Testis (tissue), 2 donors: ENCODE measurements at regions not wholly inside any gene's neighbourhood (a gene's known extent, or its start where the extent isn't known, plus 50 kb on each side); places are given as distances from the start of the nearest gene placed in this dataset.
A peak's percentile ranks its signal among the peaks of the same experiment; 100 is the strongest.
"Not testable (repeated sequence)": the region's sequence is repeated elsewhere in the genome, so short reads cannot be mapped to it uniquely, and the experiment has no call there.

Experiments used
- DNase-seq: peaks from one replicate; pipeline ENCODE4 v3.0.0-alpha.2; 2019
- H3K27ac ChIP-seq, 2 donors: fragments of 200-600 bp; sonication (generic); one replicate each; pipeline ENCODE4 v1.5.1; 2019
- H3K27me3 ChIP-seq: fragments of 200-600 bp; sonication (generic); one replicate; pipeline ENCODE4 v1.5.1; 2019
- H3K36me3 ChIP-seq: fragments of 200-600 bp; sonication (generic); one replicate; pipeline ENCODE4 v1.5.1; 2017; ENCODE audit warnings: low read depth; ENCODE audit errors: missing control alignments
- H3K4me1 ChIP-seq: fragments of 200-600 bp; sonication (generic); one replicate; pipeline ENCODE4 v1.5.1; 2019
- H3K4me3 ChIP-seq, 2 donors: fragments of 200-600 bp; sonication (generic); one replicate each; pipeline ENCODE4 v1.5.1; 2017 to 2019
- H3K9me3 ChIP-seq: fragments of 200-600 bp; sonication (generic); one replicate; pipeline ENCODE4 v1.5.1; 2017
- CTCF ChIP-seq, 3 experiments: fragments of 450-650 bp in 2 of 3; fragments of 200-600 bp in 1 of 3; sonication (generic) in 1 of 3; IDR thresholded peaks; one replicate each; pipeline ENCODE4 v1.5.1; 2016 to 2019; ENCODE audit warnings: antibody characterized with exemption in 3 of 3, mild to moderate bottlenecking in 2 of 3, moderate library complexity in 1 of 3
- POLR2A ChIP-seq: fragments of 450-650 bp; IDR thresholded peaks from one replicate; pipeline ENCODE4 v1.6.1; 2017; ENCODE audit warnings: antibody characterized with exemption, mild to moderate bottlenecking, moderate library complexity
- WGBS, 2 donors: methylation state at CpG; one replicate each; pipeline ENCODE4 v1.1.5; 2018; 5-methylcytosine and 5-hydroxymethylcytosine counted together
- intact Hi-C: fragments of 100-400 bp; cut with DNase I; formaldehyde crosslinking; loops from one replicate; pipeline ENCODE4 v1.15.1; 2023; ENCODE audit warnings: low total_unique reads

DNA sequence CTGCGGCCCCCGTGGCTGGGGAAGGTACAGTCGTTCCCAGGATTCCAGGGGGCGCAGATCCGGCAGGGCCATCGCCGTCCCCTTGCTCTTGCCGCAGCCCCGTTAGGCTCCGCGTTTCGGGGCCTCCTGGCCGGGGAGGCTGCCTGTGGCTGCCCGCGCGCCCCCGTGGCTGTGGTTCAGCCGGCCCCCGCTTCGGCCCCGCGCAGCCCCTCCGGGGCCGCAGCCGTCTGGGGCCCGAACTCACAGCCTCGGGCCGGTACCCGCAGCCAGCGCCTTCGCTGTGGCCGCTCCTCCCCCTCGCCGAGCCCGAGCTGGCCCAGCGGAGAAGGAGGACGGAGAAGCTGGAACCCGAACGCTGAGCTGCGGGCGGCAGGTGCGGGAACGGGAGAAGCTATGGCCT, 1826.9 kb upstream of the DEFB115 start:
- Histone ChIP-seq H3K27me3 (no peaks in the 10 kb centered on the region), H3K36me3 (no peaks in the 10 kb centered on the region), H3K27ac (no peak overlapping the region), H3K4me1 (no peaks in the 10 kb centered on the region), H3K4me3 (peak overlapping the region in 1 of 2 donors; percentile 38), H3K9me3 (no peaks in the 10 kb centered on the region)
- WGBS, 2 donors: 14 to 20% methylated on average over 2 to 42 of the region's 43 CpGs
- no peak for DNase-seq
- intact Hi-C loops: no loop called here
- TF ChIP-seq CTCF (IDR thresholded peaks at IDR 0.05): no peak
- no peak for TF ChIP-seq POLR2A

- H3K36me3 ChIP-seq, DNase-seq, H3K4me1 ChIP-seq, H3K27ac ChIP-seq, H3K9me3 ChIP-seq, H3K27me3 ChIP-seq, H3K4me3 ChIP-seq, intact Hi-C loops: not testable (repeated sequence)
- 65 to 70% methylated on average over 3 of the region's 3 CpGs for WGBS, 2 donors
Measured at GRCh38 chr20:29440721-29441120, 1816.7 kb upstream of the DEFB115 start.

- H3K9me3 ChIP-seq, H3K27me3 ChIP-seq, H3K4me1 ChIP-seq, H3K36me3 ChIP-seq, intact Hi-C loops, H3K27ac ChIP-seq, H3K4me3 ChIP-seq: not testable (repeated sequence)
- DNase-seq: peak; percentile 62
- peak; percentile 74 to 91 (median 84) for TF ChIP-seq CTCF (IDR thresholded peaks at IDR 0.05)
- 8 to 9% methylated on average over 7 of the region's 7 CpGs for WGBS, 2 donors
Measured at GRCh38 chr20:29443206-29443781, 1814.2 kb upstream of the DEFB115 start.

GRCh38 chr20:29443819-29444218, 1813.6 kb upstream of the DEFB115 start:
- Histone ChIP-seq H3K27me3 (no peaks in the 10 kb centered on the region), H3K9me3 (no peaks in the 10 kb centered on the region), H3K36me3 (no peaks in the 10 kb centered on the region), H3K27ac (no peak overlapping the region), H3K4me3 (no peak overlapping the region), H3K4me1 (no peaks in the 10 kb centered on the region)
- DNase-seq: no peak
- no peak for TF ChIP-seq CTCF (IDR thresholded peaks at IDR 0.05)
- TF ChIP-seq POLR2A: no peak
- intact Hi-C loops: no loop called here
- WGBS, 2 donors: 35 to 37% methylated on average over 3 of the region's 3 CpGs

DNA sequence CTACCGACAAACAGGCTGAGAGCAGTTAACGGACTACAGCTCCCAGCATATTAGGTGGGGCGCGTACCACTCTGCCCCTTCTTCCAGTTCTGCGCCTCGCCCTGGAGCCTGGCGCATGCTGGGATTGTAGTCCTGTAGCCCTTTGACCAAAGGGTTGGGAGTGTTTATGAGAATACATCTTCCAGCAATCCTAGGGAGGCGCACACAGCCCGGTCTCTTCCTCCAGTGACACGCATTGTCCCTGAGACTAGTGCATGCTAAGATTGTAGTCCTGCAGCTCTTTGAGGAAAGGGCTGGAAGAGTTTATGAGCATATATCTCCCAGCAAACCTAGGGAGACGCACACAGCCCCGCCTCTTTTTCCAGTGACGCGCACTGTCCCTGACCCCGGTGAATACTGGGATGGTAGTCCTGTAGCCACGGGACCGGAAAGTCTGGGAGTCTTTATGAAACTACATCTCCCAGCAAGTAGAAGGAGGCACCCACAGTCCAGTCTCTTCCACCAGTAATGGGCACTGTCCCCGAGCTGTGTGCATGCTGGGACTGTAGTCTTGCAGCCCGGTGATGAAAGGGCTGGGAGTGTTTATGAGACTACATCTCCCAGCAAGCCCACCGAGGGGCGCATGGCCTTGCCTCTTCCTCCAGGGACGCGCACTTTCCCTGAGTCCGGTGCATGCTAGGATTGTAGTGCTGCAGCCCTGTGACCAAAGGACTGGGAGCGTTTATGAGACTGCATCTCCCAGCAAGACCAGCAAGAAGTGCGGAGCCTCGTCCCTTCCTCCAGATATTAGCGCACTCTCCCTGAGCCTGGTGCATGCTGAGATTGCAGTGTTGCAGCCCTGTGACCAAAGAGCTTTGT, 1812.2 kb upstream of the DEFB115 start:
- peak; percentile 96 for DNase-seq
- 13 to 30% methylated on average over 20 to 28 of the region's 28 CpGs for WGBS, 2 donors
- H3K4me1 ChIP-seq, H3K27me3 ChIP-seq, H3K27ac ChIP-seq, intact Hi-C loops, H3K36me3 ChIP-seq, H3K9me3 ChIP-seq: not testable (repeated sequence)
- H3K4me3 ChIP-seq: peak overlapping the region in 1 of 2 donors; percentile 54

- H3K9me3 ChIP-seq, H3K27ac ChIP-seq, H3K4me1 ChIP-seq, intact Hi-C loops, H3K36me3 ChIP-seq, H3K27me3 ChIP-seq: not testable (repeated sequence)
- DNase-seq: peak; percentile 52
- H3K4me3 ChIP-seq: peak overlapping the region in 1 of 2 donors; percentile 20
- WGBS, 2 donors: 26 to 38% methylated on average over 43 to 52 of the region's 52 CpGs
Measured at GRCh38 chr20:29447517-29448484, 1809.7 kb upstream of the DEFB115 start.
